HG03196 (cell line): ENCODE measurements at regions not wholly inside any gene's neighbourhood (a gene's known extent, or its start where the extent isn't known, plus 50 kb on each side); places are given as distances from the start of the nearest gene placed in this dataset.

Experiments
- ATAC-seq: cut with Tn5 transposase; IDR thresholded peaks from one replicate; pipeline ENCODE4 v1.9.1; 2021; ENCODE audit not compliant: unreplicated experiment

GRCh38 chr4:124483048-124483906, 229.3 kb downstream of the ANKRD50 start:
- no peak for ATAC-seq

GRCh38 chr4:124484008-124484407, 228.5 kb downstream of the ANKRD50 start:
- no peak for ATAC-seq

- no peak for ATAC-seq
Measured at GRCh38 chr4:124484940-124485339, 227.6 kb downstream of the ANKRD50 start.

GRCh38 chr4:124486423-124486822, 226.1 kb downstream of the ANKRD50 start:
- no peak for ATAC-seq

- no peak for ATAC-seq
Measured at GRCh38 chr4:124487651-124488050, 224.9 kb downstream of the ANKRD50 start.

- no peak for ATAC-seq
Measured at GRCh38 chr4:124491361-124492145, 221.0 kb downstream of the ANKRD50 start.

GRCh38 chr4:124499261-124499660, 213.3 kb downstream of the ANKRD50 start:
- no peak for ATAC-seq

- no peak for ATAC-seq
Measured at GRCh38 chr4:124501576-124501975, 211.0 kb downstream of the ANKRD50 start.

GRCh38 chr4:124504431-124504830, 208.1 kb downstream of the ANKRD50 start:
- ATAC-seq: no peak

- ATAC-seq: no peak
Measured at GRCh38 chr4:124505211-124505610, 207.3 kb downstream of the ANKRD50 start.

- no peak for ATAC-seq
Measured at GRCh38 chr4:124509151-124509550, 203.4 kb downstream of the ANKRD50 start.

GRCh38 chr4:124514588-124514987, 197.9 kb downstream of the ANKRD50 start:
- no peak for ATAC-seq

- no peak for ATAC-seq
Measured at GRCh38 chr4:124515591-124515990, 196.9 kb downstream of the ANKRD50 start.

GRCh38 chr4:124519196-124519595, 193.3 kb downstream of the ANKRD50 start:
- ATAC-seq: no peak

GRCh38 chr4:124523816-124524215, 188.7 kb downstream of the ANKRD50 start:
- no peak for ATAC-seq

- no peak for ATAC-seq
Measured at GRCh38 chr4:124525524-124525923, 187.0 kb downstream of the ANKRD50 start.

GRCh38 chr4:124526331-124526730, 186.2 kb downstream of the ANKRD50 start:
- ATAC-seq: no peak

- no peak for ATAC-seq
Measured at GRCh38 chr4:124526769-124527168, 185.8 kb downstream of the ANKRD50 start.

GRCh38 chr4:124527364-124527763, 185.2 kb downstream of the ANKRD50 start:
- no peak for ATAC-seq

GRCh38 chr4:124529131-124529530, 183.4 kb downstream of the ANKRD50 start:
- no peak for ATAC-seq

GRCh38 chr4:124530464-124531077, 182.0 kb downstream of the ANKRD50 start:
- ATAC-seq: no peak

- ATAC-seq: no peak
Measured at GRCh38 chr4:124534131-124534530, 178.4 kb downstream of the ANKRD50 start.
